Spleen (tissue), 7 donors: ENCODE measurements at regions not wholly inside any gene's neighbourhood (a gene's known extent, or its start where the extent isn't known, plus 50 kb on each side); places are given as distances from the start of the nearest gene placed in this dataset.

Source experiments
- POLR2AphosphoS5 ChIP-seq, 3 donors: sonication (generic); formaldehyde crosslinking; IDR thresholded peaks; one replicate each; pipeline ENCODE4 v1.5.1; 2017; ENCODE audit warnings: antibody characterized with exemption in 3 of 3
- TF ChIP-seq, protein P1 (sequence below), 11 experiments: fragments of 200-600 bp in 7 of 11; fragments of 450-650 bp in 4 of 11; sonication (generic) in 4 of 11; IDR thresholded peaks in 8 of 11; conservative IDR thresholded peaks in 3 of 11; 1 replicate in 7 of 11; 2 replicates in 4 of 11; pipeline versions ENCODE4 v1.4.0 to v1.8.0; 2016 to 2021; ENCODE audit warnings: antibody characterized with exemption in 11 of 11, inconsistent platforms in 4 of 11, mild to moderate bottlenecking in 1 of 11
- donor health status: DM: no; HTN: no; CAD: no; lungs with moderate emphysema.
- donor health status: DM: no; HTN: no; CAD: no.
- donor health status: DM: no; HTN: no; CAD: no.

DNA sequence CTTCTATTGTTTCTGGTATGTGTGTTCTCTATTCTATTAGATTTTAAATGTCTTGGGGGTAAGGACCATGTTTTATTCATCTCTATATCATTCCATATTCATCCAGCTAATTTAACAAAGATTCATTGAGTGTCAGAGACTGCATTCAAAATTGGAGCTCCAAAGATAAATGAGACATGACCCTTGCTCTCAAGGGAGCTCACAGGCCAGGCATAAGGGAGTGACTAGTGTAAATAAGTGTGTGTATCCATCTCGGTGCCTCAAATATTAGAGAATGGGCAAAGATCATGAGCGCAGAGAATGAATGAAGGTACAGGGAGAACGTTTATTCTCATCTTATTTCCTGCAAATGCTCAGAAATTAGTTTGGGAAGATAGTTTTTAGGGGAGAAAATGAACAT lies 150.1 kb upstream of the CASK start:
- TF ChIP-seq, protein P1, sequence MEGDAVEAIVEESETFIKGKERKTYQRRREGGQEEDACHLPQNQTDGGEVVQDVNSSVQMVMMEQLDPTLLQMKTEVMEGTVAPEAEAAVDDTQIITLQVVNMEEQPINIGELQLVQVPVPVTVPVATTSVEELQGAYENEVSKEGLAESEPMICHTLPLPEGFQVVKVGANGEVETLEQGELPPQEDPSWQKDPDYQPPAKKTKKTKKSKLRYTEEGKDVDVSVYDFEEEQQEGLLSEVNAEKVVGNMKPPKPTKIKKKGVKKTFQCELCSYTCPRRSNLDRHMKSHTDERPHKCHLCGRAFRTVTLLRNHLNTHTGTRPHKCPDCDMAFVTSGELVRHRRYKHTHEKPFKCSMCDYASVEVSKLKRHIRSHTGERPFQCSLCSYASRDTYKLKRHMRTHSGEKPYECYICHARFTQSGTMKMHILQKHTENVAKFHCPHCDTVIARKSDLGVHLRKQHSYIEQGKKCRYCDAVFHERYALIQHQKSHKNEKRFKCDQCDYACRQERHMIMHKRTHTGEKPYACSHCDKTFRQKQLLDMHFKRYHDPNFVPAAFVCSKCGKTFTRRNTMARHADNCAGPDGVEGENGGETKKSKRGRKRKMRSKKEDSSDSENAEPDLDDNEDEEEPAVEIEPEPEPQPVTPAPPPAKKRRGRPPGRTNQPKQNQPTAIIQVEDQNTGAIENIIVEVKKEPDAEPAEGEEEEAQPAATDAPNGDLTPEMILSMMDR (IDR thresholded peaks at IDR 0.05 in 8 of 11, conservative IDR thresholded peaks at IDR 0.05 in 3 of 11), result no peak
- no peak for TF ChIP-seq POLR2AphosphoS5 (IDR thresholded peaks at IDR 0.05)
